Esophagus squamous epithelium (tissue), 5 donors: ENCODE measurements at regions not wholly inside any gene's neighbourhood (a gene's known extent, or its start where the extent isn't known, plus 50 kb on each side); places are given as distances from the start of the nearest gene placed in this dataset.
"Not testable (repeated sequence)": the region's sequence is repeated elsewhere in the genome, so short reads cannot be mapped to it uniquely, and the experiment has no call there.

Experiments used
- DNase-seq: peaks from one replicate; lab custom pipeline; 2025; lab: John Stamatoyannopoulos, UW
- H3K27ac ChIP-seq, 4 donors: fragments of 200-600 bp; sonication (generic); one replicate each; pipeline ENCODE4 v1.5.1; 2016 to 2019; ENCODE audit warnings: mild to moderate bottlenecking in 1 of 4
- H3K27me3 ChIP-seq, 4 donors: fragments of 200-600 bp; sonication (generic); 1 replicate in 3 of 4; 2 replicates in 1 of 4; pipeline versions ENCODE4 v1.5.1 to v1.6.0; 2017 to 2021; ENCODE audit warnings: antibody characterized with exemption in 1 of 4
- H3K36me3 ChIP-seq, 3 donors: fragments of 200-600 bp; sonication (generic); one replicate each; pipeline ENCODE4 v1.5.1; 2016 to 2019
- H3K4me1 ChIP-seq, 3 donors: fragments of 200-600 bp; sonication (generic); one replicate each; pipeline ENCODE4 v1.5.1; 2017 to 2019
- H3K4me3 ChIP-seq, 4 donors: fragments of 200-600 bp; sonication (generic); 1 replicate in 3 of 4; 2 replicates in 1 of 4; pipeline ENCODE4 v1.5.1; 2016 to 2019; ENCODE audit warnings: mild to moderate bottlenecking in 2 of 4, moderate library complexity in 1 of 4
- H3K9me3 ChIP-seq, 3 donors: fragments of 200-600 bp; sonication (generic); one replicate each; pipeline ENCODE4 v1.5.1; 2016 to 2019
- WGBS, 2 donors: methylation state at CpG; one replicate each; pipeline ENCODE4 v1.1.5; 2018; 5-methylcytosine and 5-hydroxymethylcytosine counted together
- intact Hi-C: fragments of 100-400 bp; cut with DNase I; formaldehyde crosslinking; loops from one replicate; pipeline ENCODE4 v1.15.0; 2022
- donor health status: DM: yes; HTN: yes; CAD: no.

GRCh38 chr7:128561116-128561722 is 84.7 kb downstream of the METTL2B start:
- H3K9me3 ChIP-seq, intact Hi-C loops, H3K27me3 ChIP-seq, H3K4me1 ChIP-seq, DNase-seq, H3K4me3 ChIP-seq, H3K27ac ChIP-seq: not testable (repeated sequence)
- peaks cover 0 to 60% (median 0%) of the 10 kb centered on the region in 3 donors for H3K36me3 ChIP-seq
- 82 to 92% methylated on average over 1 to 3 of the region's 4 CpGs for WGBS, 2 donors

DNA sequence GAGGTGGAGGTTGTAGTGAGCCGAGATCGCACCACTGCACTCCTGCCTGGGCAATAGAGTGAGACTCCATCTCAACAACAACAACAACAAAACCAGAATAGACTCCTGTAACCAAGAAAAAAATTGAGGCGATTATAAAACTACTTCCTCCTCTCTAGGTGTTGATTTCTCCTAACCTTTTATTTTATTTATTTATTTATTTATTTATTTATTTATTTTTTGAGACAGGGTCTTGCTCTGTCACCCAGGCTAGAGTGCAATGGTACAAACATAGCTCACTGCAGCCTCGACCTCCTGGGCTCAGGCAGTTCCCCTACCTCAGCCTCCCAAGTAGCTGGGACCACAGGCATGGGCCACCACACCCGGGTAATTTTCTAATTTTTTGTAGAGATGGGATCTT is 86.2 kb downstream of the METTL2B start:
- intact Hi-C loops, H3K27me3 ChIP-seq, H3K9me3 ChIP-seq, DNase-seq, H3K4me3 ChIP-seq, H3K27ac ChIP-seq, H3K4me1 ChIP-seq: not testable (repeated sequence)
- 97 to 100% methylated on average over 3 to 5 of the region's 5 CpGs for WGBS, 2 donors
- H3K36me3 ChIP-seq = peaks cover 0 to 61% (median 0%) of the 10 kb centered on the region in 3 donors

GRCh38 chr7:128564123-128564700 is 87.7 kb downstream of the METTL2B start:
- H3K27me3 ChIP-seq, H3K9me3 ChIP-seq, H3K4me1 ChIP-seq, intact Hi-C loops, DNase-seq, H3K4me3 ChIP-seq, H3K27ac ChIP-seq: not testable (repeated sequence)
- 86 to 89% methylated on average over 1 of the region's 2 CpGs for WGBS, 2 donors
- peaks cover 0 to 55% (median 0%) of the 10 kb centered on the region in 3 donors for H3K36me3 ChIP-seq

DNA sequence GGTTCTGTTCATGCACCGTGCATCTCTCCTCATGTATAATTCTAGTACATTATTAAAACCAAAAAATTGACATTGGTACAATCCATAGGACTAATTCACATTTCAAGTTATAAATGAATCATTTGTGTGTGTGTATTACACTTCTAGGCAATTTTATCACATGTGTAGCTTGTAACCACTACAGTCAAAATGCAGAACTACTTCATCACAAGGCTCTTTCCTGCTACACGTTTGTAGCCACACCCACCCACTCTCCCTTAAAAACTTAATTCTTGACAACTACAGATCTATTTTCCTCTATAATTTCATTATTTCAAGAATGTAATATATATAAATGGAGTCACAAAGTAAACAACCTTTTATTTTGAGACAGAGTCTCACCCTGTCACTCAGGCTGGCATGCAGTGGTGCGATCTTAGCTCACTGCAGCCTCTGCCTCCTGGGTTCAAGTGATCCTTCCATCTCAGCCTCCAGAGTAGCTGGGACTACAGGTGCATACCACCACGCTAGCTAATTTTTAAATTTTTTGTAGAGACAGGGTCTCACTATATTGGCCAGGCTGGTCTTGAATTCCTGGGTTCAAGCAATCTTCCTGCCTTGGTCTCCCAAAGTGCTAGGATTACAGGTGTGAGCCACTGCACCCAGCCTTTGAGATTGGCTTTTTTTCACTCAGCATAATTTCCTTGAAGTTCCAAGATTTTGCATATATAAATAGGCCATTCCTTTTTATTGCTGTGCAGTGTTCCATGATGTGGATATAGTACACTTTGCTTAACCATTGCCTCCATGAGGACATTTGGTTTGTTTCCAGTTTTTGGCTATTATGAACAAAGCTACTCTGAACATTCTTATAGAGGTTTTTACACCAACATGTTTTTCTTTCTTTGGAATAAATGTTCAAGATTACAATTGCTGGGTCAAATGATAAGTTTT is 88.7 kb downstream of the METTL2B start:
- H3K27ac ChIP-seq, intact Hi-C loops, H3K4me1 ChIP-seq, H3K4me3 ChIP-seq, DNase-seq, H3K27me3 ChIP-seq, H3K9me3 ChIP-seq: not testable (repeated sequence)
- WGBS, 2 donors = 68 to 71% methylated on average over 4 of the region's 4 CpGs
- peaks cover 0 to 52% (median 0%) of the 10 kb centered on the region in 3 donors for H3K36me3 ChIP-seq

DNA sequence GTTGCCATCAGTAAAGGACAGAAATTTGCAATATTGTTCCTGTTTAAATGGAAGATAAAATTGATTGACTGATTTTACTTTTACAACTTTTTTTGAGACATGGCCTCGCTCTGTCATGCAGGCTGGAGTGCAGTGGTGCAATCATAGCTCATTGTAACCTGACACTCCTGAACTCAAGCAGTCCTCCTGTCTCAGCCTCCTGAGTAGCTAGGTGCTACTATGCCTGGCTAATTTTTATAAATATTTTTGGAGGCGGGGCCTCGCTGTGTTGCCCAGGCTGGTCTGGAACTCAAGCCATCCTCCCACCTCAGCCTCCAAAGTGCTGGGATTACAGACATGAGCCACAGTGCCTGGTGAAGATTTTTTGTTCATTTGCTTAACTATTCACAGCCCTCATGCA is 96.8 kb upstream of the GARIN1A start:
- DNase-seq, intact Hi-C loops, H3K27me3 ChIP-seq, H3K9me3 ChIP-seq, H3K27ac ChIP-seq, H3K4me1 ChIP-seq, H3K4me3 ChIP-seq: not testable (repeated sequence)
- H3K36me3 ChIP-seq = peaks cover 0 to 47% (median 0%) of the 10 kb centered on the region in 3 donors
- WGBS, 2 donors = 97 to 100% methylated on average over 3 of the region's 3 CpGs

- H3K36me3 ChIP-seq = peaks cover 0 to 54% (median 0%) of the 10 kb centered on the region in 3 donors
- H3K4me3 ChIP-seq, H3K4me1 ChIP-seq, H3K27ac ChIP-seq, H3K9me3 ChIP-seq, H3K27me3 ChIP-seq, intact Hi-C loops, DNase-seq: not testable (repeated sequence)
- WGBS, 2 donors = no CpG with 5 or more reads among the region's 27 CpGs
These were observed 95.1 kb upstream of the GARIN1A start for GRCh38 chr7:128576953-128577352.

DNA sequence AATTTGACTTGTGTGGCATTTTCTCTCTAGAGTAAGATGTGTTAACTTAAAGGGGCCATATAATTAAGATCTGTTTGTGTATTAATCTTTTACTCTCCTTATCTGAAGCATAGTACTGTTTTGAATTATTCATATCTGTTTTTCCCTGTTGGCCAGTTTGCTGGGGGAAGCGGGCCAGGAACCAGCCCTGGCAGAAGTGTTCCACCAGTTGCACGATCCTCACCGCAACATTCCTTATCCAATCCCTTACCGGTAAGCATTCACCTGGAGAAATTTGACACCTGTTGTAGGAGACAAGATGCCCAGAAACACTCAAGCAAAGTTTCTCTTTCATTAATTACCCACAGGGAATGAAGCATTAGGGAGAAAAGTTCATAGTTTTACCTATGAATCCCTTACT is 92.2 kb upstream of the GARIN1A start:
- H3K4me3 ChIP-seq, intact Hi-C loops, DNase-seq, H3K4me1 ChIP-seq, H3K27me3 ChIP-seq, H3K9me3 ChIP-seq, H3K27ac ChIP-seq: not testable (repeated sequence)
- peaks cover 0 to 70% (median 0%) of the 10 kb centered on the region in 3 donors for H3K36me3 ChIP-seq
- WGBS, 2 donors = 74 to 100% methylated on average over 2 to 3 of the region's 4 CpGs

DNA sequence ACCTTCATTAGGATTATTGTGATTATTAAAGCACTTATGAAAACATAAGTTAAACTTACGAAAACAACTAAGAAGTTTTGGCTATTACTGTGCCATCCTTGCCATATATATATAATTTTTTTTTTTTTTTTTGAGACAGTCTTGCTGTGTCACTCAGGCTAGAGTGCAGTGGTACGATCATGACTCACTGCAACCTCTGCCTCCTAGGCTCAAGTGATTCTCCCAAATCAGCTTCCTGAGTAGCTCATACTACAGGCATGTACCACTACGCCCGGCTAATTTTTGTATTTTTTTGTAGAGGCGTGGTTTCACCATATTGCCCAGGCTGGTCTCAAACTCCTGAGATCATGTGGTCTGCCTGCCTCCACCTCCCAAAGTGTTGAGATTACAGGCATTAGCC is 91.0 kb upstream of the GARIN1A start:
- intact Hi-C loops, H3K4me1 ChIP-seq, H3K27ac ChIP-seq, H3K4me3 ChIP-seq, H3K27me3 ChIP-seq, H3K9me3 ChIP-seq, DNase-seq: not testable (repeated sequence)
- H3K36me3 ChIP-seq = peaks cover 0 to 73% (median 0%) of the 10 kb centered on the region in 3 donors
- WGBS, 2 donors = 65 to 83% methylated on average over 5 of the region's 5 CpGs

GRCh38 chr7:128581825-128582561 is 90.1 kb upstream of the GARIN1A start:
- intact Hi-C loops, H3K4me3 ChIP-seq, H3K27me3 ChIP-seq, H3K27ac ChIP-seq, DNase-seq, H3K4me1 ChIP-seq, H3K9me3 ChIP-seq: not testable (repeated sequence)
- H3K36me3 ChIP-seq = peaks cover 0 to 71% (median 0%) of the 10 kb centered on the region in 3 donors
- 50 to 80% methylated on average over 1 of the region's 2 CpGs for WGBS, 2 donors

DNA sequence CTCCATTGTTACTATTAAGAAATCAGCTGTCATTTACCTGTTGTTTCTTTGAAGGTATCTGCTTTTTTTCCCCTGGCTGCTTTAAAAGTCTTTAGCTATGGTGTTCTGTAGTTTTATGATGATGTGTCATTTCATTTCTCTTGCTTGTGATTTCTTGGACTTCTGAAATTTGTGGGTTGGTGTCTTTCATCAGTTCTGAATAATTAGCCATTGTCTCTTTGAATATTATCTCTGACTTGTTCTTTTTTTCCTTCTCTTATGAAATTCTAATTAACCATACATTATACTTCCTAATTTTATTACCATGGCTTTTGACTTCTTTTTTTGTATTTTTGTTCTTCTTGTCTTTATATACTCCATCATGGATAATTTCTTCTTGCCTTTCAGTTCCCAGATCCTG is 85.4 kb upstream of the GARIN1A start:
- H3K27me3 ChIP-seq, H3K27ac ChIP-seq, intact Hi-C loops, H3K4me3 ChIP-seq, H3K9me3 ChIP-seq, H3K4me1 ChIP-seq, DNase-seq: not testable (repeated sequence)
- H3K36me3 ChIP-seq = peaks cover 0 to 61% (median 0%) of the 10 kb centered on the region in 3 donors
